ENCODE measurements at regions not wholly inside any gene's neighbourhood (a gene's known extent, or its start where the extent isn't known, plus 50 kb on each side); places are given as distances from the start of the nearest gene placed in this dataset.

DNA sequence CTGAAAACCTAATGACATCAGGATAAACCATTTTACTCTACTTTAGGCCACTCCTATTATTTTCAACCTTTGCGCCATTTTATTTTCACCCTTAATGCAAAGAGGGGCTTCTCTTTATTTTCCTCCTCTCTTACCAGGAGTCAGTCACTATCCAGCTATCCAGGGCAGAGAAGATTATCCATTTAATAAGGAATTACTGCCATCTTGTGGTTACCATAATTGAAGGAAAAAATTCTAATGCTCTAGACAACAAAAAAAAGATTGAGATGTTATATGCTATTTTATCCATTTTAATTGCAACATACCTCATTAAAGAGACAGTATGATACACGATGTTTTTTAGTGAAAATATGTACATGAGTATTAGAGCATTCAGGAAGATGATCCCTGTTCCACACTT lies 514.5 kb upstream of the FAM241A start:
- H4K20me1 ChIP-seq (ENCODE audit: control insufficient read depth, insufficient read depth) = no peaks in the 10 kb centered on the region
- no peak for FAIRE-seq
- H3K79me2 ChIP-seq (ENCODE audit: control insufficient read depth, insufficient read depth, low read length) = no peaks in the 10 kb centered on the region
- CTCF ChIA-PET = no interaction called here
- no peak overlapping the region for H3K4me2 ChIP-seq (ENCODE audit: control insufficient read depth, insufficient read depth)
- no peak for ATAC-seq
- RAD21 ChIA-PET (ENCODE audit: unreplicated experiment) = no interaction called here
- POLR2A ChIA-PET = no interaction called here
- SMC1A ChIA-PET (ENCODE audit: uncharacterized antibody, unreplicated experiment) = no interaction called here
- no peaks in the 10 kb centered on the region for H3K4me1 ChIP-seq (ENCODE audit: control insufficient read depth, insufficient read depth, low read length)
- H3K27ac ChIP-seq (ENCODE audit: control insufficient read depth, insufficient read depth) = no peak overlapping the region
- TF ChIP-seq, protein P1, sequence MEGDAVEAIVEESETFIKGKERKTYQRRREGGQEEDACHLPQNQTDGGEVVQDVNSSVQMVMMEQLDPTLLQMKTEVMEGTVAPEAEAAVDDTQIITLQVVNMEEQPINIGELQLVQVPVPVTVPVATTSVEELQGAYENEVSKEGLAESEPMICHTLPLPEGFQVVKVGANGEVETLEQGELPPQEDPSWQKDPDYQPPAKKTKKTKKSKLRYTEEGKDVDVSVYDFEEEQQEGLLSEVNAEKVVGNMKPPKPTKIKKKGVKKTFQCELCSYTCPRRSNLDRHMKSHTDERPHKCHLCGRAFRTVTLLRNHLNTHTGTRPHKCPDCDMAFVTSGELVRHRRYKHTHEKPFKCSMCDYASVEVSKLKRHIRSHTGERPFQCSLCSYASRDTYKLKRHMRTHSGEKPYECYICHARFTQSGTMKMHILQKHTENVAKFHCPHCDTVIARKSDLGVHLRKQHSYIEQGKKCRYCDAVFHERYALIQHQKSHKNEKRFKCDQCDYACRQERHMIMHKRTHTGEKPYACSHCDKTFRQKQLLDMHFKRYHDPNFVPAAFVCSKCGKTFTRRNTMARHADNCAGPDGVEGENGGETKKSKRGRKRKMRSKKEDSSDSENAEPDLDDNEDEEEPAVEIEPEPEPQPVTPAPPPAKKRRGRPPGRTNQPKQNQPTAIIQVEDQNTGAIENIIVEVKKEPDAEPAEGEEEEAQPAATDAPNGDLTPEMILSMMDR (IDR thresholded peaks at IDR 0.05 in 2 of 3, conservative IDR thresholded peaks at IDR 0.05 in 1 of 3; ENCODE audit: control insufficient read depth in 2 of 3, extremely low read depth in 1 of 3, insufficient read depth in 1 of 3, low read depth in 3 of 3, low read length in 3 of 3) = peak in 1 of 3 experiments; percentile 17; a peak in 1 of 6 replicates
- TF ChIP-seq RAD21 (IDR thresholded peaks at IDR 0.05; ENCODE audit: insufficient read depth, low read depth, low read length) = 0 out of 2 replicates have a peak, but pooled peaks have one; percentile 4
- TF ChIP-seq, protein P2, sequence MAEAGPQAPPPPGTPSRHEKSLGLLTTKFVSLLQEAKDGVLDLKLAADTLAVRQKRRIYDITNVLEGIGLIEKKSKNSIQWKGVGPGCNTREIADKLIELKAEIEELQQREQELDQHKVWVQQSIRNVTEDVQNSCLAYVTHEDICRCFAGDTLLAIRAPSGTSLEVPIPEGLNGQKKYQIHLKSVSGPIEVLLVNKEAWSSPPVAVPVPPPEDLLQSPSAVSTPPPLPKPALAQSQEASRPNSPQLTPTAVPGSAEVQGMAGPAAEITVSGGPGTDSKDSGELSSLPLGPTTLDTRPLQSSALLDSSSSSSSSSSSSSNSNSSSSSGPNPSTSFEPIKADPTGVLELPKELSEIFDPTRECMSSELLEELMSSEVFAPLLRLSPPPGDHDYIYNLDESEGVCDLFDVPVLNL (IDR thresholded peaks at IDR 0.05; ENCODE audit: low read depth, low read length) = no peak
- in situ Hi-C loops (cut with MboI) (loop anchor here (25.0 kb wide), 1 partner anchor 993 kb away; no protein-coding TSS in a partner anchor), intact Hi-C loops (cut with micrococcal nuclease; ENCODE audit: unreplicated experiment) (loop anchor here (1.0 to 10.0 kb wide), 4 partner anchors 466 to 1633 kb away; no protein-coding TSS in a partner anchor)
- no peaks in the 10 kb centered on the region for H3K27me3 ChIP-seq (replicated peaks in 1 of 2; ENCODE audit: control insufficient read depth in 2 of 2, insufficient read depth in 2 of 2, low read length in 1 of 2)
- 45% methylated on average over 2 of the region's 2 CpGs for WGBS (ENCODE audit: insufficient coverage, insufficient replicate concordance, low lambda C conversion rate, missing lambda C conversion rate)
- no peak overlapping the region for H3K4me3 ChIP-seq
- H3K9me3 ChIP-seq (replicated peaks; ENCODE audit: control insufficient read depth, insufficient read depth, low read length) = no peaks in the 10 kb centered on the region
- no peak overlapping the region for H3K9ac ChIP-seq (ENCODE audit: control insufficient read depth, insufficient read depth, low read length)
- no peaks in the 10 kb centered on the region for H3K36me3 ChIP-seq (ENCODE audit: control insufficient read depth in 2 of 2, insufficient read depth in 2 of 2, low read length in 1 of 2)
- BruUV-seq (replicated peaks) = no TSS peak
- no peak for DNase-seq (ENCODE audit: low read depth, low spot score)
- H2AFZ ChIP-seq (ENCODE audit: control insufficient read depth, low read depth, low read length) = no peak overlapping the region
